DMS53 treated with DMSO at 0.1 percent for 48 hours (cell line): ENCODE measurements at regions not wholly inside any gene's neighbourhood (a gene's known extent, or its start where the extent isn't known, plus 50 kb on each side); places are given as distances from the start of the nearest gene placed in this dataset.

Experiments
- DNase-seq: peaks from one replicate; lab custom pipeline; 2025; ENCODE audit not compliant: unreplicated experiment; lab: John Stamatoyannopoulos, UW

- DNase-seq = peak; percentile 17
Observed at GRCh38 chr13:107866032-107866940, 349.1 kb downstream of the LIG4 start.

- peak; percentile 9 for DNase-seq
Observed at GRCh38 chr13:107865643-107866031, 349.7 kb downstream of the LIG4 start.

GRCh38 chr13:107865318-107865575, 350.1 kb downstream of the LIG4 start:
- no peak for DNase-seq

- peak; percentile 0 for DNase-seq
Observed at GRCh38 chr13:107864543-107865317, 350.6 kb downstream of the LIG4 start.

GRCh38 chr13:107860284-107860683, 355.1 kb downstream of the LIG4 start:
- no peak for DNase-seq

GRCh38 chr13:107854880-107855279, 360.5 kb downstream of the LIG4 start:
- no peak for DNase-seq

- no peak for DNase-seq
Observed at GRCh38 chr13:107852072-107852471, 363.3 kb downstream of the LIG4 start.

GRCh38 chr13:107851670-107852069, 363.7 kb downstream of the LIG4 start:
- DNase-seq = no peak

- DNase-seq = no peak
Observed at GRCh38 chr13:107847406-107847805, 367.9 kb downstream of the LIG4 start.

- no peak for DNase-seq
Observed at GRCh38 chr13:107846642-107847041, 368.7 kb downstream of the LIG4 start.

GRCh38 chr13:107845911-107846310, 369.4 kb downstream of the LIG4 start:
- DNase-seq = no peak

GRCh38 chr13:107843681-107844080, 371.7 kb downstream of the LIG4 start:
- DNase-seq = no peak

GRCh38 chr13:107843281-107843680, 372.1 kb downstream of the LIG4 start:
- DNase-seq = no peak

- no peak for DNase-seq
Observed at GRCh38 chr13:107842562-107843180, 372.7 kb downstream of the LIG4 start.

GRCh38 chr13:107838588-107839161, 376.7 kb downstream of the LIG4 start:
- no peak for DNase-seq

GRCh38 chr13:107836685-107837084, 378.7 kb downstream of the LIG4 start:
- DNase-seq = no peak

- no peak for DNase-seq
Observed at GRCh38 chr13:107835339-107836018, 379.9 kb downstream of the LIG4 start.

GRCh38 chr13:107834717-107835116, 380.6 kb downstream of the LIG4 start:
- DNase-seq = no peak

GRCh38 chr13:107834281-107834680, 381.1 kb downstream of the LIG4 start:
- no peak for DNase-seq

- DNase-seq = no peak
Observed at GRCh38 chr13:107832500-107833100, 382.7 kb downstream of the LIG4 start.

- DNase-seq = no peak
Observed at GRCh38 chr13:107830804-107831203, 384.5 kb downstream of the LIG4 start.
